IMR-90 (cell line): ENCODE measurements at regions not wholly inside any gene's neighbourhood (a gene's known extent, or its start where the extent isn't known, plus 50 kb on each side); places are given as distances from the start of the nearest gene placed in this dataset.

ENCODE experiments used
- ATAC-seq: fragments of 200-7000 bp; cut with Tn5 transposase; 2 replicates; pipeline ENCODE4 v1.9.1; 2020; ENCODE audit warnings: low read depth, mild to moderate bottlenecking, moderate library complexity
- BruUV-seq: library from RNA; stranded (reverse); fragments of 400-500 nt; replicated peaks from 2 replicates; lab custom pipeline; 2021; lab: Mats Ljungman, UMichigan
- CTCF ChIA-PET: fragments of 300-600 bp; formaldehyde crosslinking; extraction: SDS; loops from one replicate; lab custom pipeline; 2021; ENCODE audit warnings: antibody characterized with exemption; lab: Yijun Ruan, JAX
- POLR2A ChIA-PET: fragments of 300-600 bp; sonication (Branson Sonifier 250); formaldehyde crosslinking; loops from one replicate; lab custom pipeline; 2022; ENCODE audit warnings: antibody characterized with exemption; ENCODE audit not compliant: unreplicated experiment; lab: Charles Lee
- DNase-seq: peaks from one replicate; pipeline ENCODE4 v3.0.0; 2013
- H2AFZ ChIP-seq: replicated peaks from 2 replicates; pipeline ENCODE3; 2013; ENCODE audit warnings: low read length, mild to moderate bottlenecking; ENCODE audit not compliant: poor library complexity
- H2AK5ac ChIP-seq: 2 replicates; pipeline ENCODE4 v1.6.1; 2013; ENCODE audit warnings: low read depth, low read length, inconsistent platforms
- H2AK9ac ChIP-seq: replicated peaks from 2 replicates; pipeline ENCODE3; 2013; ENCODE audit warnings: mild to moderate bottlenecking, low read depth, low read length, moderate library complexity; ENCODE audit not compliant: poor library complexity
- H2BK120ac ChIP-seq: 2 replicates; pipeline ENCODE4 v1.6.1; 2013; ENCODE audit warnings: low read depth, low read length, inconsistent platforms
- H2BK15ac ChIP-seq: 3 replicates; pipeline ENCODE4 v1.6.1; 2013; ENCODE audit warnings: low read depth, low read length, inconsistent platforms
- H2BK20ac ChIP-seq: 2 replicates; pipeline ENCODE4 v1.6.1; 2013; ENCODE audit warnings: low read depth, mild to moderate bottlenecking, inconsistent platforms, low read length, moderate library complexity
- H2BK5ac ChIP-seq: 2 replicates; pipeline ENCODE4 v1.6.1; 2013; ENCODE audit warnings: mild to moderate bottlenecking, low read depth, low read length, inconsistent platforms; ENCODE audit not compliant: poor library complexity, severe bottlenecking
- H3K14ac ChIP-seq: replicated peaks from 2 replicates; pipeline ENCODE4 v1.6.1; 2013; ENCODE audit warnings: low read depth, low read length, inconsistent platforms
- H3K18ac ChIP-seq: 2 replicates; pipeline ENCODE4 v1.6.1; 2013; ENCODE audit warnings: low read depth, low read length, control low read depth
- H3K23ac ChIP-seq: 2 replicates; pipeline ENCODE4 v1.6.1; 2013; ENCODE audit warnings: low read depth, low read length, inconsistent platforms
- H3K27ac ChIP-seq: 2 replicates; pipeline ENCODE4 v1.5.1; 2013; ENCODE audit warnings: mild to moderate bottlenecking, control low read depth, low read length; ENCODE audit not compliant: insufficient read depth
- H3K27me3 ChIP-seq: 2 replicates; pipeline ENCODE4 v1.6.1; 2013; ENCODE audit warnings: low read length; ENCODE audit not compliant: control insufficient read depth, insufficient read depth
- H3K36me3 ChIP-seq: 2 replicates; pipeline ENCODE4 v1.6.1; 2013; ENCODE audit warnings: low read length, mixed read lengths; ENCODE audit not compliant: control insufficient read depth, insufficient read depth
- H3K4ac ChIP-seq: 2 replicates; pipeline ENCODE4 v1.6.1; 2013; ENCODE audit warnings: low read depth, low read length, inconsistent platforms
- H3K4me1 ChIP-seq: 2 replicates; pipeline ENCODE4 v1.6.1; 2013; ENCODE audit warnings: low read length, mixed read lengths; ENCODE audit not compliant: control insufficient read depth, insufficient read depth
- H3K4me2 ChIP-seq: 2 replicates; pipeline ENCODE4 v1.6.1; 2013; ENCODE audit warnings: low read depth, mild to moderate bottlenecking, control low read depth, low read length, moderate library complexity
- H3K4me3 ChIP-seq: 2 replicates; pipeline ENCODE4 v1.5.1; 2013; ENCODE audit warnings: low read depth, mild to moderate bottlenecking, control low read depth, low read length, moderate library complexity; ENCODE audit not compliant: insufficient read depth
- H3K56ac ChIP-seq: 2 replicates; pipeline ENCODE4 v1.6.1; 2013; ENCODE audit warnings: low read length, inconsistent platforms; ENCODE audit not compliant: insufficient read depth; ENCODE audit errors: extremely low read depth
- H3K79me1 ChIP-seq, 2 experiments: 2 replicates each; pipeline ENCODE4 v1.6.1; 2013; ENCODE audit warnings: low read length in 2 of 2, inconsistent platforms in 1 of 2, low read depth in 1 of 2
- H3K9ac ChIP-seq: 2 replicates; pipeline ENCODE4 v1.6.1; 2013; ENCODE audit warnings: low read depth, low read length, control low read depth
- H3K9me1 ChIP-seq: 2 replicates; pipeline ENCODE4 v1.6.1; 2013; ENCODE audit warnings: low read length, inconsistent platforms; ENCODE audit not compliant: insufficient read depth
- H3K9me3 ChIP-seq: 2 replicates; pipeline ENCODE4 v1.6.1; 2013; ENCODE audit warnings: low read length; ENCODE audit not compliant: control insufficient read depth, insufficient read depth
- H4K20me1 ChIP-seq: 2 replicates; pipeline ENCODE4 v1.6.1; 2013; ENCODE audit warnings: low read length, inconsistent platforms; ENCODE audit not compliant: insufficient read depth
- H4K5ac ChIP-seq: 2 replicates; pipeline ENCODE4 v1.6.1; 2013; ENCODE audit warnings: mild to moderate bottlenecking, low read depth, low read length, control low read depth
- H4K8ac ChIP-seq, 2 experiments: 2 replicates each; pipeline ENCODE4 v1.6.1; 2013; ENCODE audit warnings: low read depth in 2 of 2, low read length in 2 of 2, control low read depth in 1 of 2, inconsistent platforms in 1 of 2
- H4K91ac ChIP-seq: 2 replicates; pipeline ENCODE4 v1.6.1; 2013; ENCODE audit warnings: low read depth, low read length, inconsistent platforms; ENCODE audit not compliant: insufficient read depth
- FOS ChIP-seq: fragments of 150-350 bp; IDR thresholded peaks from 2 replicates; pipeline ENCODE4 v1.6.1; 2016; ENCODE audit warnings: low read depth, low read length
- MAZ ChIP-seq: IDR thresholded peaks from 2 replicates; pipeline ENCODE4 v1.6.1; 2012; ENCODE audit warnings: low read depth, mild to moderate bottlenecking, low read length, improper control_type of control experiment, moderate library complexity, borderline replicate concordance
- POLR2A ChIP-seq: IDR thresholded peaks from 2 replicates; pipeline ENCODE4 v1.6.1; 2012; ENCODE audit warnings: mild to moderate bottlenecking, low read depth, low read length
- RFX5 ChIP-seq: IDR thresholded peaks from 2 replicates; pipeline ENCODE4 v1.8.0; 2012; ENCODE audit warnings: low read depth, mild to moderate bottlenecking, low read length, moderate library complexity
- WGBS, 2 experiments: methylation state at CpG; one replicate each; pipeline versions ENCODE4 v1.1.5 to v1.1.7; 2013; ENCODE audit warnings: missing lambda C conversion rate in 2 of 2; ENCODE audit not compliant: insufficient read length in 1 of 2; ENCODE audit errors: extremely low coverage in 2 of 2; 5-methylcytosine and 5-hydroxymethylcytosine counted together
- dilution Hi-C: fragments of 300-500 bp; cut with HindIII; formaldehyde crosslinking; loops from one replicate; pipeline ENCODE4 v1.14.3; 2018; ENCODE audit warnings: low sequenced_read_pairs; ENCODE audit not compliant: unreplicated experiment
- in situ Hi-C: fragments of 300-500 bp; cut with MboI; formaldehyde crosslinking; loops from 3 replicates; pipeline ENCODE4 v1.14.3; 2019; ENCODE audit warnings: low sequenced_read_pairs, inconsistent platforms, mixed read lengths
- intact Hi-C: fragments of 100-400 bp; cut with micrococcal nuclease; formaldehyde crosslinking; loops from 2 replicates; pipeline ENCODE4 v1.10.0; 2022

GRCh38 chr21:27803571-27803970 lies 836.7 kb upstream of the ADAMTS5 start:
- Histone ChIP-seq H3K27ac (no peak overlapping the region), H3K27me3 (no peaks in the 10 kb centered on the region), H4K91ac (no peak overlapping the region), H2BK20ac (no peak overlapping the region), H4K20me1 (no peaks in the 10 kb centered on the region), H2BK15ac (no peak overlapping the region), H2AFZ (no peak overlapping the region), H3K9me3 (no peaks in the 10 kb centered on the region), H2BK120ac (no peak overlapping the region), H2AK9ac (no peak overlapping the region), H3K18ac (no peak overlapping the region), H4K5ac (no peak overlapping the region), H2AK5ac (no peak overlapping the region), H3K79me1 (no peaks in the 10 kb centered on the region), H3K56ac (no peak overlapping the region), H3K14ac (no peak overlapping the region), H4K8ac (no peak overlapping the region), H3K4me1 (peaks cover 2% of the 10 kb centered on the region), H2BK5ac (no peak overlapping the region), H3K4ac (no peak overlapping the region), H3K9ac (no peak overlapping the region), H3K23ac (no peak overlapping the region), H3K4me2 (no peak overlapping the region), H3K4me3 (no peak overlapping the region), H3K36me3 (no peaks in the 10 kb centered on the region), H3K9me1 (peaks cover 9% of the 10 kb centered on the region; the same call in 1 of the 2 replicates)
- ATAC-seq (no peak), DNase-seq (peak; percentile 44)
- TF ChIP-seq FOS: no peak
- no peak for TF ChIP-seq RFX5
- TF ChIP-seq MAZ: no peak
- no peak for TF ChIP-seq POLR2A
- intact Hi-C loops: no loop called here
- in situ Hi-C loops: no loop called here
- dilution Hi-C loops: no loop called here
- ChIA-PET POLR2A (no interaction called here), CTCF (interaction anchor here (0.9 kb wide), 1 partner anchor 10 kb away, joined by 3 read pairs; no protein-coding TSS in a partner anchor)
- BruUV-seq: no TSS peak
- no CpG with 5 or more reads among the region's 2 CpGs for WGBS, 2 experiments
